CD4-positive, alpha-beta T cell (primary cell): ENCODE measurements at regions not wholly inside any gene's neighbourhood (a gene's known extent, or its start where the extent isn't known, plus 50 kb on each side); places are given as distances from the start of the nearest gene placed in this dataset.
"Not testable (repeated sequence)": the region's sequence is repeated elsewhere in the genome, so short reads cannot be mapped to it uniquely, and the experiment has no call there.

Experiments
- ATAC-seq: fragments of 200-7000 bp; cut with Tn5 transposase; one replicate; pipeline ENCODE4 v1.10.0; 2022; ENCODE audit warnings: mild to moderate bottlenecking; ENCODE audit not compliant: poor library complexity
- CTCF ChIA-PET: fragments of 350-600 bp; sonication (Branson Sonifier 250); formaldehyde crosslinking; loops from one replicate; lab custom pipeline; 2021; ENCODE audit warnings: antibody characterized with exemption, inconsistent platforms; lab: Charles Lee
- POLR2A ChIA-PET: fragments of 350-600 bp; sonication (Branson Sonifier 250); formaldehyde crosslinking; loops from one replicate; lab custom pipeline; 2021; ENCODE audit warnings: antibody characterized with exemption, inconsistent platforms; lab: Charles Lee
- DNase-seq, 14 experiments: peaks; one replicate each; pipeline ENCODE4 v3.0.0-alpha.2; 2013 to 2020; ENCODE audit warnings: mixed read lengths in 2 of 14
- H3K27ac ChIP-seq, 2 donors: one replicate each; pipeline versions ENCODE4 v1.5.1 to v1.7.0; 2013; ENCODE audit warnings: low read length in 2 of 2, low read depth in 1 of 2, mild to moderate bottlenecking in 1 of 2
- H3K27me3 ChIP-seq, 2 experiments: 1 replicate in 1 of 2; 2 replicates in 1 of 2; pipeline versions ENCODE4 v1.6.1 to v1.7.0; 2013; ENCODE audit warnings: low read length in 2 of 2, control low read depth in 1 of 2, mild to moderate bottlenecking in 1 of 2, moderate library complexity in 1 of 2; ENCODE audit not compliant: insufficient read depth in 2 of 2, control insufficient read depth in 1 of 2
- H3K36me3 ChIP-seq: one replicate; pipeline ENCODE4 v1.6.1; 2013; ENCODE audit warnings: low read length, control low read depth; ENCODE audit not compliant: insufficient read depth
- H3K4me1 ChIP-seq: one replicate; pipeline ENCODE4 v1.6.1; 2013; ENCODE audit warnings: low read length, control low read depth; ENCODE audit not compliant: insufficient read depth
- H3K4me3 ChIP-seq: one replicate; pipeline ENCODE4 v1.5.1; 2013; ENCODE audit warnings: mild to moderate bottlenecking, low read length, moderate library complexity
- H3K9me3 ChIP-seq, 2 experiments: 1 replicate in 1 of 2; 2 replicates in 1 of 2; pipeline versions ENCODE4 v1.6.1 to v1.7.0; 2013; ENCODE audit warnings: low read length in 2 of 2, mild to moderate bottlenecking in 2 of 2, control low read depth in 1 of 2, moderate library complexity in 1 of 2; ENCODE audit not compliant: control insufficient read depth in 1 of 2, insufficient read depth in 1 of 2
- H3K27ac Mint-ChIP-seq: one replicate; pipeline ENCODE4 v1.8.0; 2020; ENCODE audit warnings: mixed read lengths
- H3K27me3 Mint-ChIP-seq: one replicate; pipeline ENCODE4 v1.8.0; 2021; ENCODE audit warnings: mixed read lengths
- H3K36me3 Mint-ChIP-seq: one replicate; pipeline ENCODE4 v1.8.0; 2021; ENCODE audit warnings: low read depth, mixed read lengths
- H3K4me1 Mint-ChIP-seq: one replicate; pipeline ENCODE4 v1.8.0; 2021; ENCODE audit warnings: low read depth, mixed read lengths
- H3K4me3 Mint-ChIP-seq: one replicate; pipeline ENCODE4 v1.8.0; 2020; ENCODE audit warnings: mild to moderate bottlenecking, mixed read lengths
- H3K9me3 Mint-ChIP-seq: one replicate; pipeline ENCODE4 v1.8.0; 2020; ENCODE audit warnings: mixed read lengths
- CTCF ChIP-seq: fragments of 200-600 bp; IDR thresholded peaks from one replicate; pipeline ENCODE4 v1.8.0; 2022; ENCODE audit warnings: antibody characterized with exemption, mild to moderate bottlenecking
- intact Hi-C, 2 experiments: fragments of 100-400 bp; cut with DNase I in 1 of 2; cut with micrococcal nuclease in 1 of 2; formaldehyde crosslinking; loops; one replicate each; pipeline versions ENCODE4 v1.15.1 to v1.9.0; 2023 to 2025; cut with DNase I, micrococcal nuclease

DNA sequence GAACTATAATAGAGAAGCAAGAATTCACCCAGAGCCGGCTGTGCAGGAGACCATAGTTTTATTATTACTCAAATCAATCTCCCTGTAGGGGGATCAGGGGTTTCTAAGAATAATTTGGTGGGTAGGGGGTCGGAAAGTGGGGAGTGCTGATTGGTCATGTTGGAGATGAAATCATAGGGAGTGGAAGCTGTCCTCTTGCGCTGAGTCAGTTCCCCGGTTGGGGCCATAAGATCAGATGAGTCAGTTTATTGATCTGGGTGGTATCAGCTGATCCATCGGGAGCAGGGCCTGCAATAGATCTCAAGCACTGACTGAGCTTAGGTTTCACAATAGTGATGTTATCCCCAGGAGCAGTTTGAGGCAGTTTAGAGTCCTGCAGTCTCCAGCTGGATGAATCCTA is 97.0 kb upstream of the SNRPN start:
- no peak for DNase-seq
- H3K4me1 ChIP-seq: no peaks in the 10 kb centered on the region
- H3K27me3 Mint-ChIP-seq: no peaks in the 10 kb centered on the region
- peaks cover 3 to 13% of the 10 kb centered on the region in 2 experiments for H3K9me3 ChIP-seq
- intact Hi-C loops: no loop called here
- no peak overlapping the region for H3K4me3 ChIP-seq
- peaks cover 0 to 5% of the 10 kb centered on the region in 2 experiments for H3K27me3 ChIP-seq
- ChIA-PET CTCF (no interaction called here), POLR2A (no interaction called here)
- H3K27ac Mint-ChIP-seq: no peak overlapping the region
- H3K36me3 Mint-ChIP-seq: no peaks in the 10 kb centered on the region
- H3K4me1 Mint-ChIP-seq: no peaks in the 10 kb centered on the region
- peaks cover 24% of the 10 kb centered on the region for H3K9me3 Mint-ChIP-seq
- no peaks in the 10 kb centered on the region for H3K36me3 ChIP-seq
- H3K4me3 Mint-ChIP-seq: no peak overlapping the region
- TF ChIP-seq CTCF: no peak
- no peak for ATAC-seq
- no peak overlapping the region for H3K27ac ChIP-seq

DNA sequence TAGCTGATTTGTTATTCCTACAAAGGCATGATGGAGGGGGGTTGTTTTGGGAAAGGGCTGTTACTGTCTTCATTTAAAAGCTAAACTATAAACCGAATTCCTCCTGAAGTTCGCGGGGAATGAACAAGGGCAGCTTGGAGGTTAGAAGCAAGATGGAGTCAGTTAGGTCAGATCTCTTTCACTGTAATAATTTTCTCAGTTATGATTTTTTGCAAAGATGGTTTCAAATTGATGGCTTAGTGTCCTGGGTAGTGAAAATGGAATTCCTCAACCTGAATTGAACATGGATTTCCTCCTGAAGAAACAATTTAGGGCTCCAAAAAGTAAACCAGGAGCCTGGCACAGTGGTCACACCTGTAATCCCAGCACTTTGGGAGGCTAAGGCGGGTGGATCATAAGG is 96.6 kb upstream of the SNRPN start:
- H3K27ac Mint-ChIP-seq, H3K4me1 Mint-ChIP-seq, H3K27me3 Mint-ChIP-seq, H3K4me3 ChIP-seq, ATAC-seq, H3K4me3 Mint-ChIP-seq, DNase-seq, H3K36me3 ChIP-seq, POLR2A ChIA-PET, H3K27me3 ChIP-seq, intact Hi-C loops, H3K27ac ChIP-seq, H3K4me1 ChIP-seq, H3K36me3 Mint-ChIP-seq, CTCF ChIA-PET: not testable (repeated sequence)
- peaks cover 25% of the 10 kb centered on the region for H3K9me3 Mint-ChIP-seq
- peaks cover 3 to 12% of the 10 kb centered on the region in 2 experiments for H3K9me3 ChIP-seq

DNA sequence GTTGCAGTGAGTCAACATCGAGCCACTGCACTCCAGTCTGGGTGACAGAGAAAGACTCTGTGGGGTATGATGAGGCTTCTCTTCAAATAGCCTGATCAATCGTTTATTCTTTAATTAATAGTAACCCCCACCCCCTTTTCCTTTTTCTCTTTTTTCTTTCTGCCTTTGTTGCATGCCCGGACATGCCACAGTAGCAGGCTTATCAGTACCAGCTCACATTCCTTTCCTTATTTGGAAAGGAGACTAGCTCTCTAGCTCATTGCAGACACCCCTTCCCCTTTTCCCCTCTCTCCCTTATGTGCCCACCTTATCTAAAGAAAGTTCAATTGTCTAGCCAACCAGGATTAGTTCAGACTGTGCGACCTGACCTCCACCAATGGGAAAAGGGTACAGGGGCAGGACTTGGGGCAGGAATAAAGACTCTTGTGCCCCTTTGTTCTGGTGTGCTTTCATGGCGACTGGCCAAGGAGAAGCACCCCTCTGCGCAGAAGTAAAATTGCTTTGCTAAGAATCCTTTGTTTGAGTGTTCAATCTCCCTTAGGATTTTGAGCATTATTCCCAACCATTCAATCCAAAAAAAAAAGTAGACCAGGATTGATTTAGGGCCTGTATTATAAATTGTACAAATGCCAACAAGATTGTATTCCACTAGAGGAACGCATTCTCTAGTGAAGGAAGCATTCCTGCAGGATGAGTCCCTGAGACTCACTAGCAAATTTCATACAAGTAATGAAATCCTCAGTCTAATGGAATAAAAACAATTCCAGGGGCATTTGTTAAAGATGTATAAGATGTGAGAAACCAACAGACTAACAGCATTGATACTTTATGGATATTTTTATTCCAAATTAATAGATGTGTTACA is 95.8 kb upstream of the SNRPN start:
- Mint-ChIP-seq H3K36me3 (no peaks in the 10 kb centered on the region), H3K9me3 (peaks cover 25% of the 10 kb centered on the region), H3K4me1 (no peaks in the 10 kb centered on the region), H3K4me3 (no peak overlapping the region), H3K27me3 (no peaks in the 10 kb centered on the region), H3K27ac (no peak overlapping the region)
- no peak for TF ChIP-seq CTCF
- POLR2A ChIA-PET: no interaction called here
- intact Hi-C loops: no loop called here
- Histone ChIP-seq H3K4me1 (no peaks in the 10 kb centered on the region), H3K9me3 (peaks cover 3 to 9% of the 10 kb centered on the region in 2 experiments), H3K4me3 (no peak overlapping the region), H3K27ac (no peak overlapping the region), H3K36me3 (no peaks in the 10 kb centered on the region), H3K27me3 (peaks cover 0 to 5% of the 10 kb centered on the region in 2 experiments)
- DNase-seq (no peak), ATAC-seq (no peak)
- CTCF ChIA-PET: no interaction called here
